NCI-H1930 (cell line): ENCODE measurements at regions not wholly inside any gene's neighbourhood (a gene's known extent, or its start where the extent isn't known, plus 50 kb on each side); places are given as distances from the start of the nearest gene placed in this dataset.

ENCODE experiments used
- DNase-seq, 2 experiments: peaks; one replicate each; lab custom pipeline; 2025; lab: John Stamatoyannopoulos, UW

GRCh38 chr13:26831336-26831908 is 70.8 kb upstream of the GPR12 start:
- DNase-seq: no peak

DNA sequence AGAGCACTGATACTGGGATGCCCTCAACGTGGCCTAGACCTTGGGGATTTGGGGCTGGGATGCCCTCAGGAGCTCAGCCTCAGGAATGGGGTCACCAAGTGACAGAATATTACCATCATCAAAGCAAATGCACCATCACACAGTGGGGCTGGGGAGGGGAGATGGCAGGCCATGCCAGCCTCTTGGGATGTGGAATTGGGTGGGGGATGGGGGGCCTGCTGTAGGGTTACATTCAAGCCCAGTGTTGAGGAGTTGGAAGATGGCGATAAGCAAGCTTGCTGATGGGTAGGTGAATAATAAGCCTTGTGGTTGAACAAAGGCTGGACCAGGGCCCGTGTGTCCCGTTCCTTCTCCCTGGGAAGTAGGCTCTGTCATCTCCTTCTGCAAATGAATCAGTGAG is 69.1 kb upstream of the GPR12 start:
- no peak for DNase-seq

DNA sequence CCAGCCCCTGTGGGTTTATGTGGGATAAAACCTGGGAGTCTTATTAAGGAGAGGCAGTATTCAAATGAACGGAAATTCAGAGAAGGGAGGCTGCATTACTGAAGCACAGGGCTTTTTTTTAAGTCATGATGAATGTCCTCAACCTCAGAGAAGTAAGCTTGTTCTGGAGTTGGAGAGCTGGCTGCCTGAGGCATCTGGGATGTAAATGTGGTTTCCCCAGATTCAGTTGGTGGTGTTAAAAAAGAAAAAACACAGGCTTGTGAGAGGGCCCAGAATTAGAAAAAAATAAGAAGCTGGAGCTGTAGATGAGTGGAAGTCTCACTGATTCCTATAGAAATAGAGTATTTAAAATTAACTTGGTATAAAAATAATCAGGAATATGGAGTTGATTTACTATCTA is 64.0 kb upstream of the GPR12 start:
- no peak for DNase-seq

DNA sequence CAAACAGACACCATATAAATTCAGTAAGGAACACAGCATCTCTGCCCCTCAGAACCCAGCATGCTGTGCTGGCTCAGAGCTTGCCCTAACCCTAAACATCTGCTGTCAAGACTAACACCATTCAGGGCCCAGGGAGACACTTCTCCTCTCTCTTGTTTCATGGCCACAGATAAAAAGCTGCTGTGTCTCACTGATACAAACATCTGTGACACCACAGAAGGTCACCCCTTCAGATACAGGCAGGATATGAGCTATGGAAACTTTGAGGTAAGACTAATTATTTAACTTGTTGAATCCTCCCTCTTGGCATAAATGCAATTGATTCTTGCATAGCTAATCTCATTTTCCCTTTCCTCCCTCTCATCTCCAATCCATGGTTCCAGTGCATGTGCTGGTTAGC is 61.6 kb upstream of the GPR12 start:
- no peak for DNase-seq

GRCh38 chr13:26821672-26822071 is 61.1 kb upstream of the GPR12 start:
- no peak for DNase-seq

DNA sequence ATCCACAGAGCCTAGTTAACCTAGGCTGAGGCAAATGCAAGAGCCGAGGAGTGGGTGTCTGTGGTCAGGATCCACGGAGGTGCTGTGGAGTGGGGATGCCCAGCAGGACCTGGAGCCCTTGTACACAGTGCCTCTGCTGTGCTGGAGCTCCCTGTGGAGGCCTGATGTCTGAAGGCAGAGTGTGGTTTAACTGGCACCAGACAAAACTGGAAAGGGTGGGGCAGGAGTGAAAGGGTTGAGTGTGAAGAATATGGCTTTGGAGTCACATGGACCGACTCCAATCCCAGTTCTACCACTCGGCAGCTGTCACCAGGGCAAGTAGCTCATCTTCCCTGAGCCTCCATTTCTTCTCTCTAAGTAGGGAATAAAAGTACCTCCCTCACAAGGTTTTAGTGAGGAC is 60.3 kb upstream of the GPR12 start:
- DNase-seq: no peak

DNA sequence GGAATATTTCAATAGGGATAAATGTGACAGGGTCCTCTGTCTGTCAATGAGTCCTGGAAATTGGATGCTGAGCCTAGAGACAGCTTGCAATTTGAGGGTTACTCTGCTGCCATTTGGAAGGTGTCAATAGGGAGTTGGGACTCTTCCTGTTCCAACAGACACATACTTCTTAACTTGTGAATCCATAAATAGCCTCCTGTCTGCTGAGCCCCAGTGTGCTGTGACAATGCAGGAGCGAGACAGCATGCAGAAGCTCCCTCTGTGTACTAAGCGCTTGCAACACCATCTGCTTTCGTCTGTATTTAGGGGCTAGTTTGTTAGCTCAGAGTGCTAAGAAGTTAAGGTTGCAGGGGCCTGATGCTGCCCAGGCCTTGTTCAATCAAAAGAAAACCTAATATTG is 58.5 kb upstream of the GPR12 start:
- DNase-seq: no peak

DNA sequence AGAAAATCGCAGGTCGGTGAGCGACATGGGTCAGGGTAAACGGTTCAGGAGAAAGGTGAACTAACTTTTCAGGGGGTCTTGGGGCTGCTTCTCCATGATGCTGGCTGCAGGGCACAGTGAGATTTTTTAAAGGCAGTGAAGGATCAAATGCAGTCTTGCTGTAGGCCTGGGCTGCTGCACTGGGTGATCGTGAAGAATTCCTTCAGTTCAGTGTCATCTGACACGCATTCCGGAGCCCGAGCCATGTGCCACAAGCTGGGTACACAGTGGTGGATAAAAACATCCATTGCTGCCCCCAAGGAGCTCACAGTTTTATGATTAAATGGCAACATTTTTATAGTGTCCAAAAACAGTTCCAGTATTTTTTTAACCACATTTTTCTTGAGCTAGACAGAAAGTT is 56.3 kb upstream of the GPR12 start:
- DNase-seq: no peak

DNA sequence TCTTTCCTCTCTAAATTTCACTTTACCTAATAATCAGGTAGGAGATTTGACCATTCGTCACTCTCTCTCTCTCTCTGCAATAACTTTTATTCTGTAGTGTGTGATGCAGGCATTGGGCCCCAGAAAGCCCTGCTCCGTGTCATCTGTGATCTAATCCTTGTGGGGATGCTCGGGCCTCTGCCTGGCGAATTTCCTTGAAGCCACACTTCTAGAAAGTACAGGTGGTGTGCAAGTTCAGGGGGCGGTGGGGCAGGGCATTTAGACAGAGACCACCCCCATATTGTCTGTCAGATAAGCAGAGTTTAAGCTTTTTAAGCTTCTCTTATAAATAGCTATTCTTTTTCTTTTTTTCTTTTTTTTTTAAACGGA is 53.4 kb upstream of the GPR12 start:
- no peak for DNase-seq

GRCh38 chr13:26813321-26813979 is 52.9 kb upstream of the GPR12 start:
- no peak for DNase-seq

- DNase-seq: no peak
Observed at GRCh38 chr13:26811581-26811980, 51.0 kb upstream of the GPR12 start.
